Hepatocyte (in vitro differentiated cells): ENCODE measurements at regions not wholly inside any gene's neighbourhood (a gene's known extent, or its start where the extent isn't known, plus 50 kb on each side); places are given as distances from the start of the nearest gene placed in this dataset. TPM values are rescaled to one million over a fixed set of nuclear protein-coding genes. Genes with fewer than 3 reads are reported as not detected.
"Not testable (repeated sequence)": the region's sequence is repeated elsewhere in the genome, so short reads cannot be mapped to it uniquely, and the experiment has no call there.

ENCODE experiments used
- DNase-seq: peaks from one replicate; pipeline ENCODE4 v3.0.0-alpha.2; 2016; ENCODE audit warnings: low spot score
- H2AFZ ChIP-seq: fragments of 200-600 bp; sonication (generic); 2 replicates; pipeline ENCODE4 v1.6.0; 2016; ENCODE audit warnings: antibody characterized with exemption, mild to moderate bottlenecking
- H3K27ac ChIP-seq: fragments of 200-600 bp; sonication (generic); 2 replicates; pipeline ENCODE4 v1.5.1; 2016; ENCODE audit warnings: mild to moderate bottlenecking
- H3K27me3 ChIP-seq: fragments of 200-600 bp; sonication (generic); 2 replicates; pipeline ENCODE4 v1.6.1; 2016
- H3K36me3 ChIP-seq: fragments of 200-600 bp; sonication (generic); replicated peaks from 2 replicates; pipeline ENCODE4 v1.5.1; 2016; ENCODE audit warnings: low read depth; ENCODE audit not compliant: insufficient read depth
- H3K4me1 ChIP-seq: fragments of 200-600 bp; sonication (generic); 2 replicates; pipeline ENCODE4 v1.5.1; 2016; ENCODE audit warnings: mild to moderate bottlenecking, moderate library complexity; ENCODE audit not compliant: insufficient read depth
- H3K4me2 ChIP-seq: fragments of 200-600 bp; sonication (generic); 2 replicates; pipeline ENCODE4 v1.6.0; 2016
- H3K4me3 ChIP-seq: fragments of 200-600 bp; sonication (generic); 2 replicates; pipeline ENCODE4 v1.5.1; 2016; ENCODE audit warnings: mild to moderate bottlenecking
- H3K79me2 ChIP-seq: fragments of 200-600 bp; sonication (generic); 2 replicates; pipeline ENCODE4 v1.6.0; 2017; ENCODE audit warnings: mild to moderate bottlenecking
- H3K9me2 ChIP-seq: fragments of 200-600 bp; sonication (generic); replicated peaks from 2 replicates; pipeline ENCODE4 v1.6.0; 2017; ENCODE audit warnings: mild to moderate bottlenecking; ENCODE audit not compliant: insufficient read depth
- H3K9me3 ChIP-seq: fragments of 200-600 bp; sonication (generic); 2 replicates; pipeline ENCODE4 v1.5.1; 2016; ENCODE audit warnings: low read depth, mild to moderate bottlenecking
- H4K20me1 ChIP-seq: fragments of 200-600 bp; sonication (generic); 2 replicates; pipeline ENCODE4 v1.6.0; 2016; ENCODE audit warnings: mild to moderate bottlenecking; ENCODE audit not compliant: insufficient read depth, poor library complexity, severe bottlenecking
- EZH2 ChIP-seq: fragments of 200-600 bp; sonication (generic); IDR thresholded peaks from 2 replicates; pipeline ENCODE4 v1.6.1; 2016; ENCODE audit warnings: antibody characterized with exemption, mild to moderate bottlenecking, borderline replicate concordance
- EZH2phosphoT487 ChIP-seq: fragments of 200-600 bp; sonication (generic); IDR thresholded peaks from one replicate; pipeline ENCODE4 v1.6.1; 2018; ENCODE audit warnings: antibody characterized with exemption, mild to moderate bottlenecking, low read depth, moderate library complexity; ENCODE audit not compliant: unreplicated experiment, severe bottlenecking
- WGBS: methylation state at CpG from one replicate; pipeline ENCODE4 v1.1.6; 2016; ENCODE audit warnings: low lambda C conversion rate; ENCODE audit errors: missing lambda C conversion rate; 5-methylcytosine and 5-hydroxymethylcytosine counted together
- small RNA-seq: library from RNA; depleted of rRNA; stranded (forward); fragments of <200 nt; gene quantifications from one replicate; pipeline ENCODE3, GENCODE V24; 2014
- TF ChIP-seq, protein P1 (sequence below): fragments of 200-600 bp; sonication (generic); IDR thresholded peaks from 2 replicates; pipeline ENCODE4 v1.5.1; 2016; ENCODE audit warnings: antibody characterized with exemption, mild to moderate bottlenecking; ENCODE audit not compliant: poor library complexity

- Histone ChIP-seq H3K4me1 (peaks cover 9% of the 10 kb centered on the region), H3K36me3 (no peaks in the 10 kb centered on the region), H3K9me3 (no peaks in the 10 kb centered on the region), H3K27ac (no peak overlapping the region), H4K20me1 (no peaks in the 10 kb centered on the region), H3K27me3 (no peaks in the 10 kb centered on the region), H2AFZ (no peak overlapping the region), H3K9me2 (no peaks in the 10 kb centered on the region), H3K4me2 (no peak overlapping the region), H3K4me3 (no peak overlapping the region), H3K79me2 (no peaks in the 10 kb centered on the region)
- no peak for DNase-seq
- no peak for TF ChIP-seq EZH2
- TF ChIP-seq, protein P1, sequence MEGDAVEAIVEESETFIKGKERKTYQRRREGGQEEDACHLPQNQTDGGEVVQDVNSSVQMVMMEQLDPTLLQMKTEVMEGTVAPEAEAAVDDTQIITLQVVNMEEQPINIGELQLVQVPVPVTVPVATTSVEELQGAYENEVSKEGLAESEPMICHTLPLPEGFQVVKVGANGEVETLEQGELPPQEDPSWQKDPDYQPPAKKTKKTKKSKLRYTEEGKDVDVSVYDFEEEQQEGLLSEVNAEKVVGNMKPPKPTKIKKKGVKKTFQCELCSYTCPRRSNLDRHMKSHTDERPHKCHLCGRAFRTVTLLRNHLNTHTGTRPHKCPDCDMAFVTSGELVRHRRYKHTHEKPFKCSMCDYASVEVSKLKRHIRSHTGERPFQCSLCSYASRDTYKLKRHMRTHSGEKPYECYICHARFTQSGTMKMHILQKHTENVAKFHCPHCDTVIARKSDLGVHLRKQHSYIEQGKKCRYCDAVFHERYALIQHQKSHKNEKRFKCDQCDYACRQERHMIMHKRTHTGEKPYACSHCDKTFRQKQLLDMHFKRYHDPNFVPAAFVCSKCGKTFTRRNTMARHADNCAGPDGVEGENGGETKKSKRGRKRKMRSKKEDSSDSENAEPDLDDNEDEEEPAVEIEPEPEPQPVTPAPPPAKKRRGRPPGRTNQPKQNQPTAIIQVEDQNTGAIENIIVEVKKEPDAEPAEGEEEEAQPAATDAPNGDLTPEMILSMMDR = no peak
- TF ChIP-seq EZH2phosphoT487 = no peak
- WGBS = 80% methylated on average over 2 of the region's 2 CpGs
Observed at GRCh38 chr2:216752855-216753505, 57.6 kb upstream of the IGFBP5 start.

DNA sequence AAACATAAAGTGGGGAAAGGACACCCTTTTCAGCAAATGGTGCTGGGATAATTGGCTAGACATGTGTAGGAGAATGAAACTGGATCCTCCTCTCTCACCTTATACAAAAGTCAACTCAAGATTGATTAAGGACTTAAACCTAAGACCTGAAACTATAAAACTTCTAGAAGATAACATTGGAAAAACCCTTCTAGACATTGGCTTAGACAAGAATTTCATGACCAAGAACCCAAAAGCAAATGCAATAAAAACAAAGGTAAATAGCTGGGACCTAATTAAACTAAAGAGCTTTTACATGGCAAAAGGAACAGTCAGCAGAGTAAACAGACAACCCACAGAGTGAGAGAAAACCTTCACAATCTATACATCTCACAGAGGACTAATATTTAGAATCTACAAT, 55.4 kb upstream of the IGFBP5 start:
- H3K4me2 ChIP-seq, H3K36me3 ChIP-seq, H3K27me3 ChIP-seq, H3K9me2 ChIP-seq, H3K79me2 ChIP-seq, H2AFZ ChIP-seq, H3K4me3 ChIP-seq, H3K4me1 ChIP-seq, DNase-seq, H3K27ac ChIP-seq, H4K20me1 ChIP-seq, H3K9me3 ChIP-seq: not testable (repeated sequence)

GRCh38 chr2:216746268-216746667, 50.9 kb upstream of the IGFBP5 start:
- H3K9me3 ChIP-seq, H3K27me3 ChIP-seq, H3K9me2 ChIP-seq, H3K4me1 ChIP-seq, DNase-seq, H3K36me3 ChIP-seq, H2AFZ ChIP-seq, H3K4me3 ChIP-seq, H3K79me2 ChIP-seq, H3K4me2 ChIP-seq, H4K20me1 ChIP-seq, H3K27ac ChIP-seq: not testable (repeated sequence)
- WGBS = 97% methylated on average over 5 of the region's 5 CpGs

- no peak for DNase-seq
- H3K4me2 ChIP-seq = no peak overlapping the region
- no peaks in the 10 kb centered on the region for H4K20me1 ChIP-seq
- H3K4me1 ChIP-seq = peaks cover 13% of the 10 kb centered on the region
- H3K36me3 ChIP-seq = no peaks in the 10 kb centered on the region
- H3K27ac ChIP-seq = no peak overlapping the region
- TF ChIP-seq, protein P1 = no peak
- TF ChIP-seq EZH2 (no peak), EZH2phosphoT487 (no peak)
- 89% methylated on average over 3 of the region's 3 CpGs for WGBS
- no peak overlapping the region for H3K4me3 ChIP-seq
- H2AFZ ChIP-seq = no peak overlapping the region
- H3K27me3 ChIP-seq = no peaks in the 10 kb centered on the region
- H3K9me3 ChIP-seq = no peaks in the 10 kb centered on the region
- no peaks in the 10 kb centered on the region for H3K79me2 ChIP-seq
- H3K9me2 ChIP-seq = no peaks in the 10 kb centered on the region
Observed at GRCh38 chr2:216745453-216745852, 50.1 kb upstream of the IGFBP5 start.

Small RNA genes lying in the stretch of these regions (small RNA-seq; reads per million reads assigned to genes)
- not detected for gene RNA5SP120
